IPS-18a (cell line): ENCODE measurements at regions not wholly inside any gene's neighbourhood (a gene's known extent, or its start where the extent isn't known, plus 50 kb on each side); places are given as distances from the start of the nearest gene placed in this dataset.

ENCODE experiments used
- H3K27ac ChIP-seq: one replicate; pipeline ENCODE4 v1.5.1; 2013; ENCODE audit warnings: low read length
- H3K27me3 ChIP-seq: one replicate; pipeline ENCODE4 v1.6.1; 2013; ENCODE audit warnings: mild to moderate bottlenecking, low read length; ENCODE audit not compliant: control insufficient read depth, insufficient read depth
- H3K36me3 ChIP-seq: one replicate; pipeline ENCODE4 v1.6.1; 2013; ENCODE audit warnings: low read depth, low read length; ENCODE audit not compliant: control insufficient read depth
- H3K4me1 ChIP-seq: one replicate; pipeline ENCODE4 v1.6.1; 2013; ENCODE audit warnings: low read depth, low read length; ENCODE audit not compliant: control insufficient read depth
- H3K4me3 ChIP-seq: one replicate; pipeline ENCODE4 v1.5.1; 2013; ENCODE audit warnings: low read length
- H3K9ac ChIP-seq: one replicate; pipeline ENCODE4 v1.6.1; 2013; ENCODE audit warnings: mild to moderate bottlenecking, low read length, moderate library complexity
- H3K9me3 ChIP-seq: one replicate; pipeline ENCODE4 v1.6.1; 2013; ENCODE audit warnings: low read depth, low read length; ENCODE audit not compliant: control insufficient read depth

- Histone ChIP-seq H3K4me3 (no peak overlapping the region), H3K27me3 (no peaks in the 10 kb centered on the region), H3K9me3 (no peaks in the 10 kb centered on the region), H3K9ac (no peak overlapping the region), H3K27ac (no peak overlapping the region), H3K36me3 (no peaks in the 10 kb centered on the region), H3K4me1 (no peaks in the 10 kb centered on the region)
Measured at GRCh38 chr2:239532859-239533258, 132.0 kb upstream of the HDAC4 start.

GRCh38 chr2:239532250-239532649, 131.4 kb upstream of the HDAC4 start:
- no peaks in the 10 kb centered on the region for H3K27me3 ChIP-seq
- H3K27ac ChIP-seq = no peak overlapping the region
- H3K36me3 ChIP-seq = no peaks in the 10 kb centered on the region
- no peaks in the 10 kb centered on the region for H3K4me1 ChIP-seq
- no peaks in the 10 kb centered on the region for H3K9me3 ChIP-seq
- H3K4me3 ChIP-seq = no peak overlapping the region
- no peak overlapping the region for H3K9ac ChIP-seq

- Histone ChIP-seq H3K4me3 (no peak overlapping the region), H3K36me3 (no peaks in the 10 kb centered on the region), H3K27me3 (no peaks in the 10 kb centered on the region), H3K9me3 (no peaks in the 10 kb centered on the region), H3K27ac (no peak overlapping the region), H3K4me1 (no peaks in the 10 kb centered on the region), H3K9ac (no peak overlapping the region)
Measured at GRCh38 chr2:239531456-239532241, 130.8 kb upstream of the HDAC4 start.

GRCh38 chr2:239530749-239531316, 130.0 kb upstream of the HDAC4 start:
- Histone ChIP-seq H3K9ac (no peak overlapping the region), H3K27me3 (no peaks in the 10 kb centered on the region), H3K4me1 (no peaks in the 10 kb centered on the region)

GRCh38 chr2:239529313-239530015, 128.6 kb upstream of the HDAC4 start:
- Histone ChIP-seq H3K4me3 (no peak overlapping the region), H3K36me3 (no peaks in the 10 kb centered on the region), H3K9ac (no peak overlapping the region), H3K27ac (no peak overlapping the region), H3K27me3 (no peaks in the 10 kb centered on the region), H3K9me3 (no peaks in the 10 kb centered on the region), H3K4me1 (no peaks in the 10 kb centered on the region)

More at GRCh38 chr2:239530749-239531316, 130.0 kb upstream of the HDAC4 start:
- Histone ChIP-seq H3K4me3 (no peak overlapping the region), H3K9me3 (no peaks in the 10 kb centered on the region), H3K27ac (no peak overlapping the region), H3K36me3 (no peaks in the 10 kb centered on the region)

- no peak overlapping the region for H3K9ac ChIP-seq
- no peaks in the 10 kb centered on the region for H3K36me3 ChIP-seq
- H3K9me3 ChIP-seq = no peaks in the 10 kb centered on the region
- H3K27ac ChIP-seq = no peak overlapping the region
- H3K27me3 ChIP-seq = no peaks in the 10 kb centered on the region
- no peak overlapping the region for H3K4me3 ChIP-seq
- H3K4me1 ChIP-seq = no peaks in the 10 kb centered on the region
Measured at GRCh38 chr2:239528883-239529282, 128.1 kb upstream of the HDAC4 start.

- Histone ChIP-seq H3K36me3 (no peaks in the 10 kb centered on the region), H3K9me3 (no peaks in the 10 kb centered on the region), H3K4me1 (no peaks in the 10 kb centered on the region), H3K27ac (no peak overlapping the region), H3K27me3 (no peaks in the 10 kb centered on the region), H3K4me3 (no peak overlapping the region), H3K9ac (no peak overlapping the region)
Measured at GRCh38 chr2:239528146-239528545, 127.3 kb upstream of the HDAC4 start.

GRCh38 chr2:239526666-239527415, 126.0 kb upstream of the HDAC4 start:
- Histone ChIP-seq H3K9me3 (no peaks in the 10 kb centered on the region), H3K4me1 (no peaks in the 10 kb centered on the region), H3K36me3 (no peaks in the 10 kb centered on the region), H3K27ac (no peak overlapping the region), H3K27me3 (no peaks in the 10 kb centered on the region), H3K4me3 (no peak overlapping the region), H3K9ac (no peak overlapping the region)

- H3K4me3 ChIP-seq = no peak overlapping the region
Measured at GRCh38 chr2:239526038-239526437, 125.2 kb upstream of the HDAC4 start.

GRCh38 chr2:239523954-239524330, 123.1 kb upstream of the HDAC4 start:
- no peaks in the 10 kb centered on the region for H3K36me3 ChIP-seq
- no peak overlapping the region for H3K9ac ChIP-seq
- no peaks in the 10 kb centered on the region for H3K9me3 ChIP-seq
- peaks cover 3% of the 10 kb centered on the region for H3K4me1 ChIP-seq
- no peak overlapping the region for H3K27ac ChIP-seq
- H3K4me3 ChIP-seq = no peak overlapping the region
- no peaks in the 10 kb centered on the region for H3K27me3 ChIP-seq

More at GRCh38 chr2:239526038-239526437, 125.2 kb upstream of the HDAC4 start:
- Histone ChIP-seq H3K27me3 (no peaks in the 10 kb centered on the region), H3K36me3 (no peaks in the 10 kb centered on the region), H3K9me3 (no peaks in the 10 kb centered on the region), H3K4me1 (no peaks in the 10 kb centered on the region), H3K9ac (no peak overlapping the region), H3K27ac (no peak overlapping the region)

GRCh38 chr2:239523147-239523953, 122.5 kb upstream of the HDAC4 start:
- H3K36me3 ChIP-seq = no peaks in the 10 kb centered on the region
- peaks cover 3% of the 10 kb centered on the region for H3K4me1 ChIP-seq
- H3K27ac ChIP-seq = no peak overlapping the region
- no peaks in the 10 kb centered on the region for H3K9me3 ChIP-seq
- H3K27me3 ChIP-seq = no peaks in the 10 kb centered on the region
- H3K9ac ChIP-seq = no peak overlapping the region
- no peak overlapping the region for H3K4me3 ChIP-seq
